Transverse colon (tissue), 4 donors: ENCODE measurements at regions not wholly inside any gene's neighbourhood (a gene's known extent, or its start where the extent isn't known, plus 50 kb on each side); places are given as distances from the start of the nearest gene placed in this dataset.

Experiments used
- CTCF ChIP-seq, 5 experiments: fragments of 200-600 bp in 3 of 5; fragments of 450-650 bp in 2 of 5; sonication (generic) in 3 of 5; IDR thresholded peaks; 1 replicate in 2 of 5; 2 replicates in 3 of 5; pipeline ENCODE4 v1.5.1; 2016 to 2017; ENCODE audit warnings: antibody characterized with exemption in 5 of 5, inconsistent platforms in 3 of 5, mild to moderate bottlenecking in 2 of 5, moderate library complexity in 1 of 5
- EP300 ChIP-seq: sonication (generic); formaldehyde crosslinking; IDR thresholded peaks from one replicate; pipeline ENCODE4 v1.6.1; 2017; ENCODE audit warnings: antibody characterized with exemption, low read depth
- POLR2A ChIP-seq: fragments of 450-650 bp; IDR thresholded peaks from one replicate; pipeline ENCODE4 v1.6.1; 2016; ENCODE audit warnings: antibody characterized with exemption, mild to moderate bottlenecking, moderate library complexity
- POLR2AphosphoS5 ChIP-seq, 3 donors: sonication (generic); formaldehyde crosslinking; IDR thresholded peaks; one replicate each; pipeline ENCODE4 v1.6.1; 2016; ENCODE audit warnings: antibody characterized with exemption in 3 of 3

- TF ChIP-seq CTCF (IDR thresholded peaks at IDR 0.05), result no peak
- no peak for TF ChIP-seq POLR2A
- no peak for TF ChIP-seq EP300
- no peak for TF ChIP-seq POLR2AphosphoS5 (IDR thresholded peaks at IDR 0.05)
Observed at GRCh38 chr17:79211061-79211770, 136.6 kb downstream of the ENGASE start.
